NCI-H82 treated with DMSO at 0.1 percent for 48 hours (cell line): ENCODE measurements at regions not wholly inside any gene's neighbourhood (a gene's known extent, or its start where the extent isn't known, plus 50 kb on each side); places are given as distances from the start of the nearest gene placed in this dataset.

Experiments used
- DNase-seq: peaks from one replicate; lab custom pipeline; 2025; ENCODE audit not compliant: unreplicated experiment; lab: John Stamatoyannopoulos, UW

DNA sequence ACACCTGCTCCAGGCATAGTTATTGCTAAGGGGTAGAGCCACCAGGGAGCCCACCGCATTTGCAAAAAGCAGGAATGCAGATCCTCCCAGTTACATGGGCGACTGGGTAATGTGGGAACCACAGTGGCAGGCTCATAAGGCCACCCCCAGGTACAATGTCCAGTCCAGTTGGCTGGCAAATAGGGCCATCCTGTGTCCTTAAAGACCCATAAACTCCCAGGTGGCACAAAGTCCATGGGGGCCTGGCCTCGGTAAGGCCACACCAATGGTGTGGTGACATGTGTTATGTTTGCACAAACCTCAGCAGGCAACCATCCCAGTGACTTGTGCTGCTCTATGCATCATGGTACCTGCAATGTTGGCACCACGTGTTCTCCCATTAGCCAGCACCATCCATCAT is 283.6 kb upstream of the GYPC start:
- no peak for DNase-seq

GRCh38 chr2:126378176-126378575 is 277.8 kb upstream of the GYPC start:
- no peak for DNase-seq

DNA sequence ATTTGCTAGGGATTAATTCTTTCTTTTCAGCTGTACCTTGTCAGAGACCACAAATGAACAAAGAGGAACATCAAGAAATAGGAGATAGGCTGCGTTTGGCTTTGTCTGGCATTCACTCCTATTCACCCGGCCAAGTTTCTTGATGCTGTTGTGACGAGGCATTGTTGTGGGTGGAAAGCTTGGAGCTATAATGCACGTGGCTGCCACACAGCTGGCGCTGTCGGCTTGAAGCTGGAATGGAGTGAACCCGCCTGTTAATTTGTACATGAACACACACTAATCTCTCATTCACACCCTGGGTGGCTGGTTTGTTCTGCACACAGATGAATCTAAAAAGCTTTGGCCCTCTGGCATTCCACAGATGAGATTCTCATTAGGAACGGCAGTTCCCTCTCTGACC is 274.9 kb upstream of the GYPC start:
- no peak for DNase-seq

- DNase-seq = no peak
Observed at GRCh38 chr2:126382998-126383397, 273.0 kb upstream of the GYPC start.

GRCh38 chr2:126383800-126384199 is 272.2 kb upstream of the GYPC start:
- no peak for DNase-seq

DNA sequence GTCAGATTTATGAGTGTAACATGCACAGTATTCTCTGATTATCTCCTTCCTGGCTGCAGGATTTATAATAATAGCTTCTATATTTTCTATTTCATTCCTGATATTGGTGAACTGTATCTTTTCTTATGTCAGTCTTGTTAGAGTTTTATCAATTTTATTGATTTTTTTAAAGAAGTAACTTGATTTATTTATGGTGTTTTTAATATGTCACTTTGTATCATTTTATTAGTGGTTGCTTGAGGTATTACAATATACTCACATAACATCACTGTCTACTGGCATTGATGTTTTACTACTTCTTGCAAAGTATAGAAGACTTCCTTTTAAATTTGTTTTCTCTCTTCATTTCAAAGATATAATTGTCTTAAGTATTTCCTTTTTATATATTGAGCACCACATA is 270.5 kb upstream of the GYPC start:
- DNase-seq = no peak

GRCh38 chr2:126385983-126386382 is 270.0 kb upstream of the GYPC start:
- no peak for DNase-seq

GRCh38 chr2:126389446-126389845 is 266.5 kb upstream of the GYPC start:
- no peak for DNase-seq

GRCh38 chr2:126392889-126393288 is 263.1 kb upstream of the GYPC start:
- no peak for DNase-seq

GRCh38 chr2:126399001-126399400 is 257.0 kb upstream of the GYPC start:
- DNase-seq = no peak

DNA sequence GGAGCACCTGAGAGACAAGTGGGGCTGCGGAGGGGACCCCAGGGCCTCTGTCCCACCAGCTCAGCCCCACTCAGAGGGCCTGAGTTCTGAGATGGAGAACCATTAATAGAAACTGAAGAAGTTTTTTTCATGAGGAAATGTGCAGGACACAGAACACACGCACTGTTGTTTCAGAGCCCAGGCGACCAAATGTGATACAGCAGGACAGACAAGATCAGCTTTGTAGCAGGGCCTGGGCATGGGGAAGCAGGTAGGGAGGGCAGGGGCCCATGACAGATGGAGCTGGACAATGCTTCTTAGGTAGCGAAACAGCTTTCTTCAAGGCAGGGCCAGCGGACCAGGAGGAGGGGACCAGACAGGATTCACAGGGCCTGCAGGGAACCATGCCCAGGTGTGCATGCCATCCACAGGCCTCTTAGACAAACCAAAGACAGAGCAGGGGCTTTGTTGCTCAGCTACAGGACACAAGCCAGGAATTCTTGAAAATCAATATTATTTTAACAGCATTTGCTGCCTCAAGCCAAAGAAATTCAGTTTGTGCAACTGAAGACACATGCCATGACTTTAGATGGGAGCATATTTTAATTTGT is 252.8 kb upstream of the GYPC start:
- no peak for DNase-seq

DNA sequence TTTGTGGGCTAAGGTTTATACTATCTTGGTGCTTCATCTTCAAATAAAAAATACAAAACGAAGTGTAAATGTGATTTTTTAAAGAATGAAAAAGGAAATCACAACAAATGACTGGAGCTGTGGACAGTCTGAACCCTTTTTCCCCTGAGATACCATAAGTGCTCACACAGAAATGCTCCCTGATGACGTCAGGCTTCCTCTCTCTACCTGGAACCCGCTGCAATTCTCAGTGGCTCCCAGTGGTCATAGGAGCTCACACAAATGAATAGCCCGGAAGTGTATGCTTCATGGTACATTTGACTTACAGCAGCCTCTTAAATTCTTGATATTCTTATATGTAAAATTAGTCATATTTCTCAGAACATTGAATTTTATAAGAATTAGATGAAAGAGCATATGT is 249.7 kb upstream of the GYPC start:
- DNase-seq = no peak

DNA sequence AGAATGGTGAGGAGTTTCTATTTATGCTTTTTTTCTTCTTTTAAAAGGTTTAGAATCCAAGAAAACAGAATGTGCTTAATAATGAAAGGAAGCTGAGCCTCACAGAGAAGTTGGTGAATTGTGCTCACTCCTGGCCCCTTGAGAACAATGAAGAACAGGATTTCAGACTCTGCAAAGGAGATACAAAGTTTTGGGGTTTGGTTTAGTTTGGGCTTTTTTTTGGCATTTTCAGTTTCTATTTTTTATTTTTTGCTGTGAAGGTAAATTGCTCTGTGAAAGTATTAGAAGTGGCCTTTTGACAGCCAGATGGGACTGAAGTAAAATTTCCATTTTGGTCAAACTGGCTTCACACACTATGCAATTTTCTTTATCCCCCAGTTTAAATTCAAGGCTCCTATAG is 247.3 kb upstream of the GYPC start:
- no peak for DNase-seq

DNA sequence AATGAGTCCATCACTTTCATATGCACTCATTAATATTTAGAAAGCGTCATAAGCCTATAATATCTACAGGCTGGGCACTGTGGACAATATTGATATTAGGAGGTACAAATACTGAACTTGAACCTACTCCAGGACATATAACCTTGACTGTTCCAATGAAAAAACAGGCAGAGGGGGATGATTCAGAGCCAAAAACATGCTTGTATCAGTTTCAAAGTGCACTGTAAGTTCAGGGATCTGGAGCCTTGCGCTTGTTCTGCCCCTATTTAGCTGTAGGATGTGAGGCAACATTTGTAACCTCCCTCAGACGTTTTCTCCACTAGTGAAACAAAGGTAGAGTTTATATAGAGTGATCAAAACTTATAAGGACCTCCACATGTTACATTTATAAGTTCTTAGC is 246.1 kb upstream of the GYPC start:
- no peak for DNase-seq

DNA sequence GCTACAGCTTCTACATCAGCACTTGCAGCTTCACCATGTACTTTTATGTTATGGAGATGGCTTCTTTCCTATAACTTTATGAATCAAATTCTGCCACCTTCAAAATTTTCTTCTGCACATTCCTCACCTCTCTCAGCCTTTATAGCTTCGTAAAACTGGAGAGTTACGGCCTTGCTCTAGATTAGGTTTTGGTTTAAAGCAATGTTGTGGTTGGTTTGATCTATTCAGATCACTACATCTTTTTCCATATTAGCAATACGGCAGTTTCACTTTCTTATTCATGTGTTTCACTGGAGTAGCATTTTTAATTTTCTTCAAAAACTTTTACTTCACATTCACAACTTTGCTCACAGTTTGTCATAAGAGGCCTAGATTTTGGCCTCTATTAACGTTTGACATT is 242.9 kb upstream of the GYPC start:
- no peak for DNase-seq

DNA sequence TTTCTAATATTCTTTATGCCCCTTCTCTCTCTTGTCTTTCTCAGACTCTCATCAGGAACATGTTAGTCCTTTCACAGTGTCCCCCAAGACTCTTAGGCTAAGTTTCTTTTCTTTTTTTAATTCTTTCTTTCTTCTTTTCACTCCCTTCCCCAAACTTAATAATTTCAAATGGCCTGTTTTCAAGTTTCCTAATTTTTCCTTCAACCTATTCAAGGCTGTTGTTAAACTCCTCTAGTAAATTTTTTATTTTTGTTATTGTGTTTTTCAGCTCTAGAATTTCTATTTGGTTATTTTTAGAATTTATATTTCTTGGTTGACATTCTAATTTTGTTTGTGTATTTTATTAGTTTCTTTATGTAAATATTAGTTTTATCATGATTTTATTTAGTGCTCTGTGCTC is 236.6 kb upstream of the GYPC start:
- DNase-seq = no peak

GRCh38 chr2:126425943-126426342 is 230.0 kb upstream of the GYPC start:
- no peak for DNase-seq

DNA sequence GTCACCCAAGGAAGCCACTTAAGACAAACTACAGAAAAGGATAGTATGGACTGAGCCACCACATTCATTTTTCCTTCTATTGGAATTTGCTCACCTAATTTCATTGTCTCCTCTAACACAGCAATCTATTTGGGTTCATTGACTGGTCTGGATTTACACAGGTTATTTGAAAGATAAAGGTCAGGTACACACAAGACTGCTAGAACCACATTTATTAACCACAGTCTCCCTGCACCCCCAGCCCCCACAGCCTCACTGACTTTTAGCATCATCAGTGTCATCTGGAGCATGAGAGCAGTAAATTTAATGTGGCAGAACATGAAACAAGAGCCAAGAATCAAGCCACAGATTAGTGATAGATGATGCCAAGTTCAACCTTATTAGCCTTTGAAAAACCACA is 226.9 kb upstream of the GYPC start:
- DNase-seq = no peak

DNA sequence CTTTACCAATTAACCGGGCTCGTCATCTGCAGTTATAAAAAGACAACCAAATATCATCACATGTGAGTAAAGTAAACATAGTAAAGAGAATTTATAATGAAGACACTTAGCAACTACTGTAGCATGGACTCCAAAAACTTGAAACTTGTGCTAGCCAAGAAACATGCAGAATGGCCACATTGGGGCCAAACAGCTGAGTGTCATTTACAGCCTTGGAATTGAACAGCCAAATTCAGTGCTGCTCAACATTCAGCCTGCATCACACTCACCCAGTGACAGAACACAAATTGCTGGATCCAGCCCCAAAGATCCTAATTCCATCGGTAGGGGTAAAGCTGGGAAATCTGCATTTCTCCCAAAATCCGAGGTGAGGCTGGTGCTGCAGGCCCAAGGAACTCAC is 224.8 kb upstream of the GYPC start:
- no peak for DNase-seq

DNA sequence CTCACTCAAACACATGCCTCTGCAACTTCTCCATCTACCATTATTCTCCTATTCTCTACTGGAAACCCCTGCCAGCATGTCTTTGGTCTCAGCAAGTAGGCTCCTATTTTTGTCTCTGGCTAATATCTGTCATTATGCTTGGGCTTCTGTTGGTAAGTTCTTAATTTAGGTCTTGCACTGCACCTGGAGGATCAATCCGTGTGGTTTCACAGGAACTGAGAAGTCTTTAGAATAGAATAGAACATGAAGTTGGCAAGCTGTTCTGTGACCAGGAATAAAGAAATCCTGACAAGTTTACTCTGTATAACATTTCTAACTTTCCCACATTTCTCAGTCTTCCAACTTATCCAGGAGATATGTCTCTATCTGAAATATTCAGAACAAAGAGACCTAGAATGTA is 219.5 kb upstream of the GYPC start:
- no peak for DNase-seq

- DNase-seq = no peak
Observed at GRCh38 chr2:126437016-126437415, 218.9 kb upstream of the GYPC start.

- no peak for DNase-seq
Observed at GRCh38 chr2:126444512-126444911, 211.4 kb upstream of the GYPC start.

- DNase-seq = no peak
Observed at GRCh38 chr2:126446106-126446695, 209.8 kb upstream of the GYPC start.
